Gastroesophageal sphincter (tissue), 3 donors: ENCODE measurements at regions not wholly inside any gene's neighbourhood (a gene's known extent, or its start where the extent isn't known, plus 50 kb on each side); places are given as distances from the start of the nearest gene placed in this dataset.

ENCODE experiments used
- CTCF ChIP-seq, 4 experiments: fragments of 200-600 bp in 2 of 4; fragments of 450-650 bp in 2 of 4; sonication (generic) in 1 of 4; IDR thresholded peaks; one replicate each; pipeline ENCODE4 v1.5.1; 2017 to 2019; ENCODE audit warnings: antibody characterized with exemption in 4 of 4, mild to moderate bottlenecking in 2 of 4, moderate library complexity in 2 of 4
- POLR2AphosphoS5 ChIP-seq: sonication (generic); formaldehyde crosslinking; IDR thresholded peaks from one replicate; pipeline ENCODE4 v1.6.1; 2017; ENCODE audit warnings: antibody characterized with exemption

GRCh38 chr17:54015734-54016133 lies 193.0 kb downstream of the KIF2B start:
- TF ChIP-seq CTCF (IDR thresholded peaks at IDR 0.05) (no peak), POLR2AphosphoS5 (no peak)
